GM10248 (cell line): ENCODE measurements at regions not wholly inside any gene's neighbourhood (a gene's known extent, or its start where the extent isn't known, plus 50 kb on each side); places are given as distances from the start of the nearest gene placed in this dataset.
"Not testable (repeated sequence)": the region's sequence is repeated elsewhere in the genome, so short reads cannot be mapped to it uniquely, and the experiment has no call there.

Experiments used
- CTCF ChIA-PET: fragments of 300-600 bp; sonication (Branson Sonifier 250); formaldehyde crosslinking; extraction: SDS; loops from one replicate; lab custom pipeline; 2021; ENCODE audit warnings: antibody characterized with exemption; lab: Yijun Ruan, JAX
- POLR2A ChIA-PET: fragments of 350-650 bp; sonication (Branson Sonifier 250); formaldehyde crosslinking; extraction: SDS; loops from one replicate; lab custom pipeline; 2020; ENCODE audit warnings: antibody characterized with exemption; lab: Yijun Ruan, JAX
- DNase-seq: peaks from one replicate; pipeline ENCODE4 v3.0.0; 2012; ENCODE audit errors: extremely low spot score
- CTCF ChIP-seq: IDR thresholded peaks from 2 replicates; pipeline ENCODE4 v1.5.1; 2012; ENCODE audit warnings: mild to moderate bottlenecking, low read depth; ENCODE audit errors: extremely low read depth, missing control alignments, control extremely low read depth

DNA sequence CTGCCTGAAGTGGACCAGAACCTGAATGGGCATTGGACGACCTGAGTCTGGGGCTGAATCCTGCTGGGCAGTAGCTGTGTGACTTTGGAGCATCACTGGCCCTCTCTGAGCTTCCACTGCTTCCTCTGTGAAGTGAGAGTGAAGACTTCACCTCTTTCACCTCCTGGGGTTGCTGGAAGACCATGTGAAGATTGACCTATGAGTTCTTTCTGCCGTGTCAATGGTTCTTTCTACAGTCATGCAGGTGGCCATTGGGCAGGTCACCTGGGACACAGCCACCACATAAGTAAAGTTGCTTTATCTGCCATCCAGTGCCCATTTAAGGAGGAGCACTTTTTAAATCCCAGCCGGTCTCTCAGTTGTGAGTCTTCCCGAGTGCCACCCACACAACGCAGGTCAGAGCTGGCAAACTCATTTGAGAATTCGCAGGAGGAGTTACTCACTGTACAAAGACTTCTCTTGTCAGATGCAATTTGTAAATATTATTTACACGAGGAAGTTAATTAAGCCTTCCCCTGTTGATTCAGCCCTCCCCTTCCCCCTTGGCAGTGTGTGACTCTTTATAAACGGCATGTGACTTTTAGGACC, 74.8 kb upstream of the TCL1B start:
- TF ChIP-seq CTCF, result no peak
- no peak for DNase-seq
- POLR2A ChIA-PET, result no interaction called here
- CTCF ChIA-PET, result interaction anchor here (1.0 to 7.7 kb wide), 8 partner anchors 17 to 383 kb away, joined by 3 to 51 read pairs (median 3); no protein-coding TSS in a partner anchor

DNA sequence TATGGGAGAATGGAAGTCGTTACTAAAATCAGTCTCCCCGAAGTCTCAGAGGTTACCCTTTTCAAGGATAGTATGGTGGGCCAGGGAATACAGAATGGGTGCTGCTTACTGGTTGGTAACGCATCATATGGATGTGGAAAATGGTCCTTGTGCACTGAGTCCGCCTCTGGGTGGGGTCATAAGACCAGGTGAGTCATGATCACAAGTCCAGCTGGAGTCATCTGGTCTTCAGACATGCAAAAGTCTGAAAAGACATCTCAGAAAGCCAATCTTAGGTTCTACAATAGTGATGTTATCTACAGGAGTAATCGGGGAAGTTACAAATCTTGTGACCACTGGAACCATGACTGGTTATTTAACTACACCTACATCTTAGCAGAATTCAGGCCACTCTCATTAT, 71.9 kb upstream of the TCL1B start:
- no peak for TF ChIP-seq CTCF
- CTCF ChIA-PET, result interaction anchor here (0.7 to 7.7 kb wide), 7 partner anchors 16 to 160 kb away, joined by 3 to 51 read pairs (median 3); no protein-coding TSS in a partner anchor
- DNase-seq, result no peak
- POLR2A ChIA-PET, result no interaction called here

GRCh38 chr14:95616745-95617144, 69.5 kb upstream of the TCL1B start:
- no peak for DNase-seq
- no peak for TF ChIP-seq CTCF
- POLR2A ChIA-PET, result no interaction called here
- CTCF ChIA-PET, result interaction anchor here (1.7 to 7.7 kb wide), 2 partner anchors 53 to 65 kb away, joined by 4 to 51 read pairs; no protein-coding TSS in a partner anchor

GRCh38 chr14:95619785-95620417, 66.3 kb upstream of the TCL1B start:
- ChIA-PET CTCF (interaction anchor here (1.0 to 1.4 kb wide), 2 partner anchors 13 to 53 kb away, joined by 3 to 4 read pairs; no protein-coding TSS in a partner anchor), POLR2A (no interaction called here)
- no peak for DNase-seq
- no peak for TF ChIP-seq CTCF

- ChIA-PET CTCF (no interaction called here), POLR2A (no interaction called here)
- no peak for TF ChIP-seq CTCF
- DNase-seq, result peak; percentile 39
These were observed 65.6 kb upstream of the TCL1B start for GRCh38 chr14:95620659-95621059.

GRCh38 chr14:95623195-95623594, 63.0 kb upstream of the TCL1B start:
- no peak for DNase-seq
- CTCF ChIA-PET, result interaction anchor here (1.1 to 1.6 kb wide), 3 partner anchors 22 to 151 kb away, joined by 3 to 4 read pairs (median 4); no protein-coding TSS in a partner anchor
- POLR2A ChIA-PET, result no interaction called here
- TF ChIP-seq CTCF, result no peak

GRCh38 chr14:95625710-95626109, 60.5 kb upstream of the TCL1B start:
- POLR2A ChIA-PET, DNase-seq: not testable (repeated sequence)
- CTCF ChIA-PET, result interaction anchor here (1.5 kb wide), 1 partner anchor 58 kb away, joined by 6 read pairs; no protein-coding TSS in a partner anchor
